ENCODE measurements at regions not wholly inside any gene's neighbourhood (a gene's known extent, or its start where the extent isn't known, plus 50 kb on each side); places are given as distances from the start of the nearest gene placed in this dataset.
A peak's percentile ranks its signal among the peaks of the same experiment; 100 is the strongest.

GRCh38 chr10:81127931-81128330 is 590.2 kb downstream of the SH2D4B start:
- H3K9me3 ChIP-seq (ENCODE audit: insufficient read depth in 2 of 2, low read depth in 1 of 2, low read length in 1 of 2) = no peaks in the 10 kb centered on the region
- TF ChIP-seq GTF2F1 (IDR thresholded peaks at IDR 0.05; ENCODE audit: borderline replicate concordance, low read depth, low read length) (no peak), SAP30 (IDR thresholded peaks at IDR 0.05; ENCODE audit: insufficient read depth, insufficient replicate concordance, low read length) (no peak), RXRA (IDR thresholded peaks at IDR 0.05; ENCODE audit: insufficient read depth, low read depth, low read length) (no peak), CREB1 (IDR thresholded peaks at IDR 0.05) (no peak), SRF (IDR thresholded peaks at IDR 0.05; ENCODE audit: low read depth, low read length) (no peak), JUN (IDR thresholded peaks at IDR 0.05; ENCODE audit: low read depth, low read length) (no peak), CHD1 (IDR thresholded peaks at IDR 0.05; ENCODE audit: low read depth, low read length) (no peak)
- no peak overlapping the region for H3K9ac ChIP-seq (replicated peaks in 1 of 4; ENCODE audit: extremely low read depth in 1 of 4, low read depth in 3 of 4, low read length in 3 of 4)
- no peaks in the 10 kb centered on the region for H3K79me2 ChIP-seq (ENCODE audit: control insufficient read depth in 1 of 2, insufficient read depth in 2 of 2, low read length in 2 of 2)
- H3K4me2 ChIP-seq (ENCODE audit: insufficient read depth in 1 of 2, low read depth in 2 of 2, low read length in 2 of 2) = no peak overlapping the region
- H3K79me1 ChIP-seq (ENCODE audit: low read depth, low read length) = no peaks in the 10 kb centered on the region
- 92% methylated on average over 3 of the region's 3 CpGs; no CpG with 5 or more reads in 1 of the 2 experiments for WGBS, 2 experiments (ENCODE audit: extremely low coverage in 1 of 2, insufficient coverage in 1 of 2, insufficient read length in 1 of 2, insufficient replicate concordance in 2 of 2, low coverage in 1 of 2, low lambda C conversion rate in 2 of 2, missing lambda C conversion rate in 1 of 2)
- H4K91ac ChIP-seq (replicated peaks; ENCODE audit: insufficient read length, low read length) = no peak overlapping the region
- H2BK20ac ChIP-seq (ENCODE audit: low read length) = no peak overlapping the region
- no peak overlapping the region for H3K4me3 ChIP-seq (ENCODE audit: extremely low read depth in 1 of 4, insufficient read depth in 2 of 4, low read depth in 3 of 4, low read length in 4 of 4)
- no peak overlapping the region for H3K23ac ChIP-seq (ENCODE audit: insufficient read length)
- no peaks in the 10 kb centered on the region for H3K23me2 ChIP-seq (ENCODE audit: low read depth, low read length)
- no peaks in the 10 kb centered on the region for H4K20me1 ChIP-seq (replicated peaks in 1 of 2; ENCODE audit: control insufficient read depth in 1 of 2, insufficient read depth in 2 of 2, low read length in 2 of 2)
- CTCF ChIA-PET (ENCODE audit: partially characterized antibody) = interaction anchor here (0.7 to 1.4 kb wide), 3 partner anchors 11 to 71 kb away, joined by 3 to 4 read pairs (median 3); no protein-coding TSS in a partner anchor
- FAIRE-seq (peak; percentile 28), DNase-seq (ENCODE audit: low read depth in 1 of 2, low spot score in 2 of 2) (no peak)
- H3K56ac ChIP-seq (replicated peaks; ENCODE audit: insufficient read length, low read depth, low read length) = no peak overlapping the region
- H2BK5ac ChIP-seq (ENCODE audit: low read depth, low read length) = no peak overlapping the region
- no peaks in the 10 kb centered on the region for H3K36me3 ChIP-seq (ENCODE audit: control insufficient read depth in 2 of 4, insufficient read depth in 4 of 4, low read length in 3 of 4)
- H4K8ac ChIP-seq (ENCODE audit: extremely low read depth, insufficient read depth, low read length) = no peak overlapping the region
- no peaks in the 10 kb centered on the region for H3K4me1 ChIP-seq (replicated peaks in 1 of 4; ENCODE audit: control insufficient read depth in 3 of 4, insufficient read depth in 4 of 4, low read length in 3 of 4)
- no peak overlapping the region for H2BK12ac ChIP-seq (ENCODE audit: low read depth, low read length)
- H4K5ac ChIP-seq (ENCODE audit: insufficient read length, low read depth, low read length) = no peak overlapping the region
- no peak overlapping the region for H2AFZ ChIP-seq (ENCODE audit: low read length)
- no peak overlapping the region for H3K27ac ChIP-seq (ENCODE audit: low read depth, low read length)
- H3K18ac ChIP-seq (ENCODE audit: extremely low read depth, low read length) = no peak overlapping the region
- H3K27me3 ChIP-seq (replicated peaks in 1 of 4; ENCODE audit: control insufficient read depth in 3 of 4, extremely low read depth in 1 of 4, insufficient read depth in 3 of 4, low read length in 3 of 4) = no peaks in the 10 kb centered on the region
- no peak overlapping the region for H2AK5ac ChIP-seq (ENCODE audit: low read depth, low read length)
- H3K14ac ChIP-seq (ENCODE audit: insufficient read length) = no peak overlapping the region
- H2BK120ac ChIP-seq (replicated peaks; ENCODE audit: low read depth, low read length) = no peak overlapping the region
- no peak overlapping the region for H3K4ac ChIP-seq (replicated peaks; ENCODE audit: insufficient read length, low read depth, low read length)
- no peak overlapping the region for H2BK15ac ChIP-seq (ENCODE audit: low read length)
- POLR2A ChIA-PET (ENCODE audit: partially characterized antibody) = no interaction called here
